Keratinocyte (primary cell): ENCODE measurements at regions not wholly inside any gene's neighbourhood (a gene's known extent, or its start where the extent isn't known, plus 50 kb on each side); places are given as distances from the start of the nearest gene placed in this dataset.

ENCODE experiments used
- DNase-seq: peaks from one replicate; pipeline ENCODE4 v3.0.0-alpha.2; 2011; ENCODE audit warnings: low read depth, missing footprints, low spot score
- FAIRE-seq: peaks from 2 replicates; lab custom pipeline; 2011; peaks lifted over from hg19 to GRCh38; lab: Jason Lieb, UNC
- H2AFZ ChIP-seq: 2 replicates; pipeline ENCODE4 v1.6.0; 2012; ENCODE audit warnings: low read length, control low read depth, inconsistent platforms; ENCODE audit not compliant: control insufficient read depth
- H3K27ac ChIP-seq: 2 replicates; pipeline ENCODE4 v1.5.1; 2011; ENCODE audit warnings: low read length; ENCODE audit not compliant: control insufficient read depth, insufficient read depth
- H3K27me3 ChIP-seq: 3 replicates; pipeline ENCODE4 v1.6.0; 2011; ENCODE audit warnings: low read length; ENCODE audit not compliant: control insufficient read depth, insufficient read depth; ENCODE audit errors: extremely low read depth
- H3K36me3 ChIP-seq, 2 experiments: 2 replicates in 1 of 2; 3 replicates in 1 of 2; pipeline ENCODE4 v1.5.1; 2011; ENCODE audit warnings: low read length in 2 of 2, mild to moderate bottlenecking in 1 of 2; ENCODE audit not compliant: control insufficient read depth in 2 of 2, insufficient read depth in 2 of 2; ENCODE audit errors: extremely low read depth in 1 of 2
- H3K4me1 ChIP-seq: 3 replicates; pipeline ENCODE4 v1.5.1; 2011; ENCODE audit warnings: low read length; ENCODE audit not compliant: control insufficient read depth, insufficient read depth; ENCODE audit errors: extremely low read depth
- H3K4me2 ChIP-seq: 3 replicates; pipeline ENCODE4 v1.6.0; 2011; ENCODE audit warnings: low read depth, low read length; ENCODE audit not compliant: control insufficient read depth, insufficient read depth; ENCODE audit errors: extremely low read depth
- H3K4me3 ChIP-seq, 3 experiments: fragments of 200-600 bp in 1 of 3; sonication (generic) in 1 of 3; 2 replicates in 2 of 3; 3 replicates in 1 of 3; pipeline ENCODE4 v1.5.1; 2011 to 2016; ENCODE audit warnings: low read length in 3 of 3, mild to moderate bottlenecking in 3 of 3, control low read depth in 2 of 3, inconsistent platforms in 1 of 3, low read depth in 1 of 3, mixed read lengths in 1 of 3, mixed run types in 1 of 3, moderate library complexity in 1 of 3; ENCODE audit not compliant: control insufficient read depth in 2 of 3, insufficient read depth in 2 of 3; ENCODE audit errors: extremely low read depth in 1 of 3
- H3K79me2 ChIP-seq: 2 replicates; pipeline ENCODE4 v1.6.0; 2012; ENCODE audit warnings: low read length; ENCODE audit not compliant: control insufficient read depth, insufficient read depth
- H3K9ac ChIP-seq: 3 replicates; pipeline ENCODE4 v1.6.0; 2011; ENCODE audit warnings: low read length; ENCODE audit not compliant: control insufficient read depth, insufficient read depth; ENCODE audit errors: extremely low read depth
- H3K9me1 ChIP-seq: 3 replicates; pipeline ENCODE4 v1.6.0; 2011; ENCODE audit warnings: low read length; ENCODE audit not compliant: control insufficient read depth, insufficient read depth; ENCODE audit errors: extremely low read depth
- H3K9me3 ChIP-seq: 2 replicates; pipeline ENCODE4 v1.5.1; 2012; ENCODE audit warnings: low read depth, low read length; ENCODE audit not compliant: control insufficient read depth
- H4K20me1 ChIP-seq: 3 replicates; pipeline ENCODE4 v1.6.0; 2011; ENCODE audit warnings: low read length; ENCODE audit not compliant: control insufficient read depth, insufficient read depth; ENCODE audit errors: extremely low read depth
- CTCF ChIP-seq, 3 experiments: IDR thresholded peaks in 1 of 3; conservative IDR thresholded peaks in 1 of 3; optimal IDR thresholded peaks in 1 of 3; 2 replicates in 2 of 3; 3 replicates in 1 of 3; pipeline versions ENCODE3 to v1.5.1; 2011; ENCODE audit warnings: low read length in 3 of 3, mild to moderate bottlenecking in 3 of 3, moderate library complexity in 2 of 3, control low read depth in 1 of 3, inconsistent platforms in 1 of 3; ENCODE audit not compliant: insufficient read depth in 2 of 3; ENCODE audit errors: extremely low read depth in 1 of 3
- EZH2 ChIP-seq: IDR thresholded peaks from one replicate; pipeline ENCODE4 v1.6.1; 2012; ENCODE audit warnings: inconsistent platforms, mild to moderate bottlenecking, low read length, moderate library complexity
- dilution Hi-C: fragments of 300-500 bp; cut with MboI; formaldehyde crosslinking; loops from one replicate; pipeline ENCODE4 v1.7.0; 2020; ENCODE audit warnings: low sequenced_read_pairs; ENCODE audit not compliant: extremely low pct_ligation_motif_present

- dilution Hi-C loops, result no loop called here
Measured at GRCh38 chr18:67074309-67074708, 442.2 kb downstream of the DSEL start.

GRCh38 chr18:67072791-67073190 is 443.7 kb downstream of the DSEL start:
- Histone ChIP-seq H3K79me2 (no peaks in the 10 kb centered on the region), H3K4me3 (no peak overlapping the region), H3K27ac (no peak overlapping the region), H3K9me1 (no peaks in the 10 kb centered on the region), H3K36me3 (no peaks in the 10 kb centered on the region), H3K4me2 (no peak overlapping the region), H3K9ac (no peak overlapping the region), H3K27me3 (no peaks in the 10 kb centered on the region), H4K20me1 (no peaks in the 10 kb centered on the region), H3K9me3 (no peaks in the 10 kb centered on the region), H2AFZ (no peak overlapping the region), H3K4me1 (no peaks in the 10 kb centered on the region)
- no peak for FAIRE-seq
- dilution Hi-C loops, result no loop called here
- TF ChIP-seq CTCF (optimal IDR thresholded peaks at IDR 0.05 in 1 of 3, IDR thresholded peaks at IDR 0.05 in 1 of 3, conservative IDR thresholded peaks at IDR 0.05 in 1 of 3; ENCODE audit: extremely low read depth in 1 of 3, insufficient read depth in 2 of 3, low read length in 3 of 3), result no peak
- TF ChIP-seq EZH2, result no peak
- no peak for DNase-seq

More at GRCh38 chr18:67074309-67074708, 442.2 kb downstream of the DSEL start:
- Histone ChIP-seq H4K20me1 (no peaks in the 10 kb centered on the region), H3K4me1 (no peaks in the 10 kb centered on the region), H3K79me2 (no peaks in the 10 kb centered on the region), H3K27me3 (no peaks in the 10 kb centered on the region), H3K4me2 (no peak overlapping the region), H2AFZ (no peak overlapping the region), H3K9ac (no peak overlapping the region), H3K27ac (no peak overlapping the region), H3K4me3 (no peak overlapping the region), H3K36me3 (no peaks in the 10 kb centered on the region), H3K9me3 (no peaks in the 10 kb centered on the region), H3K9me1 (no peaks in the 10 kb centered on the region)
- DNase-seq (no peak), FAIRE-seq (no peak)
- no peak for TF ChIP-seq EZH2
- TF ChIP-seq CTCF (optimal IDR thresholded peaks at IDR 0.05 in 1 of 3, IDR thresholded peaks at IDR 0.05 in 1 of 3, conservative IDR thresholded peaks at IDR 0.05 in 1 of 3; ENCODE audit: extremely low read depth in 1 of 3, insufficient read depth in 2 of 3, low read length in 3 of 3), result no peak
